Skeletal muscle satellite cell (primary cell): ENCODE measurements at regions not wholly inside any gene's neighbourhood (a gene's known extent, or its start where the extent isn't known, plus 50 kb on each side); places are given as distances from the start of the nearest gene placed in this dataset.

Experiments used
- H3K27me3 ChIP-seq: 2 replicates; pipeline ENCODE4 v1.7.0; 2013; ENCODE audit warnings: low read length; ENCODE audit not compliant: control insufficient read depth, insufficient read depth
- H3K36me3 ChIP-seq: 2 replicates; pipeline ENCODE4 v1.7.0; 2013; ENCODE audit warnings: mild to moderate bottlenecking, control low read depth, low read length; ENCODE audit not compliant: insufficient read depth
- H3K4me1 ChIP-seq: 2 replicates; pipeline ENCODE4 v1.7.0; 2013; ENCODE audit warnings: low read length; ENCODE audit not compliant: control insufficient read depth, insufficient read depth
- H3K4me2 ChIP-seq: 2 replicates; pipeline ENCODE4 v1.7.0; 2013; ENCODE audit warnings: mild to moderate bottlenecking, low read length
- H3K4me3 ChIP-seq: 2 replicates; pipeline ENCODE4 v1.7.0; 2013; ENCODE audit warnings: low read length
- H3K9ac ChIP-seq: 2 replicates; pipeline ENCODE4 v1.7.0; 2013; ENCODE audit warnings: mild to moderate bottlenecking, low read depth, low read length, moderate library complexity
- H3K9me3 ChIP-seq: replicated peaks from 2 replicates; pipeline ENCODE4 v1.7.0; 2013; ENCODE audit warnings: mild to moderate bottlenecking, control low read depth, low read length

- Histone ChIP-seq H3K36me3 (no peaks in the 10 kb centered on the region), H3K4me3 (no peak overlapping the region), H3K9me3 (no peaks in the 10 kb centered on the region), H3K27me3 (no peaks in the 10 kb centered on the region), H3K9ac (no peak overlapping the region), H3K4me1 (peaks cover 20% of the 10 kb centered on the region), H3K4me2 (no peak overlapping the region)
Measured at GRCh38 chr13:50358231-50359040, 343.2 kb downstream of the KCNRG start.

- Histone ChIP-seq H3K9ac (no peak overlapping the region), H3K36me3 (no peaks in the 10 kb centered on the region), H3K4me1 (peaks cover 15% of the 10 kb centered on the region), H3K4me2 (no peak overlapping the region), H3K27me3 (no peaks in the 10 kb centered on the region), H3K9me3 (no peaks in the 10 kb centered on the region), H3K4me3 (no peak overlapping the region)
Measured at GRCh38 chr13:50359041-50359367, 343.8 kb downstream of the KCNRG start.

GRCh38 chr13:50359779-50360178 lies 344.5 kb downstream of the KCNRG start:
- no peak overlapping the region for H3K4me3 ChIP-seq
- peaks cover 12% of the 10 kb centered on the region for H3K4me1 ChIP-seq
- H3K27me3 ChIP-seq = no peaks in the 10 kb centered on the region
- H3K9me3 ChIP-seq = no peaks in the 10 kb centered on the region
- H3K9ac ChIP-seq = no peak overlapping the region
- H3K4me2 ChIP-seq = no peak overlapping the region
- no peaks in the 10 kb centered on the region for H3K36me3 ChIP-seq

- H3K36me3 ChIP-seq = no peaks in the 10 kb centered on the region
- no peak overlapping the region for H3K4me3 ChIP-seq
- no peaks in the 10 kb centered on the region for H3K9me3 ChIP-seq
- peaks cover 15% of the 10 kb centered on the region for H3K4me1 ChIP-seq
- no peak overlapping the region for H3K4me2 ChIP-seq
- H3K9ac ChIP-seq = no peak overlapping the region
- H3K27me3 ChIP-seq = no peaks in the 10 kb centered on the region
Measured at GRCh38 chr13:50360637-50361036, 345.4 kb downstream of the KCNRG start.

GRCh38 chr13:50361282-50361681 lies 346.0 kb downstream of the KCNRG start:
- Histone ChIP-seq H3K9ac (no peak overlapping the region), H3K4me2 (no peak overlapping the region), H3K4me3 (no peak overlapping the region), H3K4me1 (peaks cover 22% of the 10 kb centered on the region), H3K36me3 (no peaks in the 10 kb centered on the region), H3K27me3 (no peaks in the 10 kb centered on the region), H3K9me3 (no peaks in the 10 kb centered on the region)

- peaks cover 12% of the 10 kb centered on the region for H3K4me1 ChIP-seq
- H3K9ac ChIP-seq = no peak overlapping the region
- no peak overlapping the region for H3K4me2 ChIP-seq
- H3K4me3 ChIP-seq = no peak overlapping the region
- H3K36me3 ChIP-seq = no peaks in the 10 kb centered on the region
- H3K27me3 ChIP-seq = peaks cover 5% of the 10 kb centered on the region
- no peaks in the 10 kb centered on the region for H3K9me3 ChIP-seq
Measured at GRCh38 chr13:50365408-50366391, 350.5 kb downstream of the KCNRG start.

GRCh38 chr13:50366488-50367174 lies 351.4 kb downstream of the KCNRG start:
- Histone ChIP-seq H3K9me3 (no peaks in the 10 kb centered on the region), H3K4me1 (peaks cover 12% of the 10 kb centered on the region), H3K27me3 (peaks cover 5% of the 10 kb centered on the region), H3K4me3 (no peak overlapping the region), H3K36me3 (no peaks in the 10 kb centered on the region), H3K9ac (no peak overlapping the region), H3K4me2 (no peak overlapping the region)

- Histone ChIP-seq H3K36me3 (no peaks in the 10 kb centered on the region), H3K9ac (no peak overlapping the region), H3K27me3 (peaks cover 5% of the 10 kb centered on the region), H3K4me1 (peaks cover 12% of the 10 kb centered on the region), H3K4me3 (no peak overlapping the region), H3K4me2 (no peak overlapping the region), H3K9me3 (no peaks in the 10 kb centered on the region)
Measured at GRCh38 chr13:50369646-50370045, 354.4 kb downstream of the KCNRG start.

- Histone ChIP-seq H3K9me3 (no peaks in the 10 kb centered on the region), H3K36me3 (no peaks in the 10 kb centered on the region), H3K4me3 (no peak overlapping the region), H3K9ac (no peak overlapping the region), H3K27me3 (peaks cover 5% of the 10 kb centered on the region), H3K4me2 (no peak overlapping the region), H3K4me1 (peaks cover 11% of the 10 kb centered on the region)
Measured at GRCh38 chr13:50370303-50370950, 355.2 kb downstream of the KCNRG start.

GRCh38 chr13:50374517-50374916 lies 359.3 kb downstream of the KCNRG start:
- peaks cover 6% of the 10 kb centered on the region for H3K4me1 ChIP-seq
- H3K9ac ChIP-seq = no peak overlapping the region
- no peaks in the 10 kb centered on the region for H3K9me3 ChIP-seq
- no peak overlapping the region for H3K4me2 ChIP-seq
- peaks cover 7% of the 10 kb centered on the region for H3K27me3 ChIP-seq
- no peak overlapping the region for H3K4me3 ChIP-seq
- H3K36me3 ChIP-seq = no peaks in the 10 kb centered on the region

- Histone ChIP-seq H3K4me3 (peak overlapping the region; percentile 53), H3K4me1 (peaks cover 10% of the 10 kb centered on the region), H3K27me3 (peaks cover 3% of the 10 kb centered on the region), H3K9ac (peak overlapping the region; percentile 34), H3K4me2 (peak overlapping the region; percentile 66), H3K36me3 (no peaks in the 10 kb centered on the region), H3K9me3 (peaks cover 6% of the 10 kb centered on the region)
Measured at GRCh38 chr13:50375792-50376191, 360.5 kb downstream of the KCNRG start.
